ENCODE measurements at regions not wholly inside any gene's neighbourhood (a gene's known extent, or its start where the extent isn't known, plus 50 kb on each side); places are given as distances from the start of the nearest gene placed in this dataset.

GRCh38 chr16:85257483-85257882 lies 145.2 kb upstream of the CIBAR2 start:
- Mint-ChIP-seq H3K4me1 (ENCODE audit: low read depth) (no peaks in the 10 kb centered on the region), H3K27ac (no peak overlapping the region), H3K9me3 (ENCODE audit: low read depth) (no peaks in the 10 kb centered on the region), H3K27me3 (no peaks in the 10 kb centered on the region), H3K36me3 (ENCODE audit: insufficient read depth) (no peaks in the 10 kb centered on the region), H3K4me3 (ENCODE audit: low read depth) (no peak overlapping the region)
- DNase-seq (ENCODE audit: low spot score, unreplicated experiment): no peak
- TF ChIP-seq CTCF (IDR thresholded peaks at IDR 0.05; ENCODE audit: unreplicated experiment): no peak

- no peaks in the 10 kb centered on the region for H3K36me3 Mint-ChIP-seq (ENCODE audit: insufficient read depth)
- no peak for DNase-seq (ENCODE audit: low spot score, unreplicated experiment)
- no peaks in the 10 kb centered on the region for H3K9me3 Mint-ChIP-seq (ENCODE audit: low read depth)
- no peak for TF ChIP-seq CTCF (IDR thresholded peaks at IDR 0.05; ENCODE audit: unreplicated experiment)
- H3K4me3 Mint-ChIP-seq (ENCODE audit: low read depth): no peak overlapping the region
- H3K4me1 Mint-ChIP-seq (ENCODE audit: low read depth): no peaks in the 10 kb centered on the region
- no peak overlapping the region for H3K27ac Mint-ChIP-seq
- peaks cover 3% of the 10 kb centered on the region for H3K27me3 Mint-ChIP-seq
Measured at GRCh38 chr16:85258166-85258565, 145.9 kb upstream of the CIBAR2 start.

- no peak for DNase-seq (ENCODE audit: low spot score, unreplicated experiment)
Measured at GRCh38 chr16:85258629-85259028, 146.4 kb upstream of the CIBAR2 start.

GRCh38 chr16:85259115-85259831 lies 147.0 kb upstream of the CIBAR2 start:
- H3K36me3 Mint-ChIP-seq (ENCODE audit: insufficient read depth): no peaks in the 10 kb centered on the region
- no peak overlapping the region for H3K4me3 Mint-ChIP-seq (ENCODE audit: low read depth)
- TF ChIP-seq CTCF (IDR thresholded peaks at IDR 0.05; ENCODE audit: unreplicated experiment): no peak
- H3K4me1 Mint-ChIP-seq (ENCODE audit: low read depth): no peaks in the 10 kb centered on the region
- H3K9me3 Mint-ChIP-seq (ENCODE audit: low read depth): no peaks in the 10 kb centered on the region
- DNase-seq (ENCODE audit: low spot score, unreplicated experiment): no peak
- H3K27me3 Mint-ChIP-seq: peaks cover 3% of the 10 kb centered on the region
- H3K27ac Mint-ChIP-seq: no peak overlapping the region

More at GRCh38 chr16:85258629-85259028, 146.4 kb upstream of the CIBAR2 start:
- no peak for TF ChIP-seq CTCF (IDR thresholded peaks at IDR 0.05; ENCODE audit: unreplicated experiment)
- no peaks in the 10 kb centered on the region for H3K36me3 Mint-ChIP-seq (ENCODE audit: insufficient read depth)
- H3K4me3 Mint-ChIP-seq (ENCODE audit: low read depth): no peak overlapping the region
- H3K4me1 Mint-ChIP-seq (ENCODE audit: low read depth): no peaks in the 10 kb centered on the region
- peaks cover 3% of the 10 kb centered on the region for H3K27me3 Mint-ChIP-seq
- H3K9me3 Mint-ChIP-seq (ENCODE audit: low read depth): no peaks in the 10 kb centered on the region
- no peak overlapping the region for H3K27ac Mint-ChIP-seq

GRCh38 chr16:85259832-85260167 lies 147.5 kb upstream of the CIBAR2 start:
- Mint-ChIP-seq H3K27me3 (peaks cover 3% of the 10 kb centered on the region), H3K4me1 (ENCODE audit: low read depth) (no peaks in the 10 kb centered on the region), H3K9me3 (ENCODE audit: low read depth) (no peaks in the 10 kb centered on the region), H3K36me3 (ENCODE audit: insufficient read depth) (no peaks in the 10 kb centered on the region), H3K4me3 (ENCODE audit: low read depth) (no peak overlapping the region), H3K27ac (no peak overlapping the region)
- no peak for DNase-seq (ENCODE audit: low spot score, unreplicated experiment)
- TF ChIP-seq CTCF (IDR thresholded peaks at IDR 0.05; ENCODE audit: unreplicated experiment): no peak
